ENCODE measurements at regions not wholly inside any gene's neighbourhood (a gene's known extent, or its start where the extent isn't known, plus 50 kb on each side); places are given as distances from the start of the nearest gene placed in this dataset.

GRCh38 chr4:17370818-17371217 is 141.1 kb downstream of the QDPR start:
- Mint-ChIP-seq H3K4me3 (no peak overlapping the region), H3K9me3 (peaks cover 0 to 4% of the 10 kb centered on the region in 2 donors), H3K27me3 (ENCODE audit: low read depth) (peaks cover 9% of the 10 kb centered on the region), H3K36me3 (ENCODE audit: insufficient read depth in 2 of 2) (no peaks in the 10 kb centered on the region), H3K4me1 (ENCODE audit: low read depth) (no peaks in the 10 kb centered on the region), H3K27ac (no peak overlapping the region)
- ATAC-seq (replicated peaks in 1 of 2) (no peak), DNase-seq (no peak)

GRCh38 chr4:17368408-17368807 is 143.5 kb downstream of the QDPR start:
- Mint-ChIP-seq H3K27ac (no peak overlapping the region), H3K4me3 (no peak overlapping the region), H3K4me1 (ENCODE audit: low read depth) (no peaks in the 10 kb centered on the region), H3K36me3 (ENCODE audit: insufficient read depth in 2 of 2) (no peaks in the 10 kb centered on the region), H3K27me3 (ENCODE audit: low read depth) (peaks cover 9% of the 10 kb centered on the region), H3K9me3 (no peaks in the 10 kb centered on the region)
- no peak for DNase-seq
- ATAC-seq (replicated peaks in 1 of 2): peak; percentile 29 to 42

GRCh38 chr4:17367201-17367600 is 144.7 kb downstream of the QDPR start:
- H3K27me3 Mint-ChIP-seq (ENCODE audit: low read depth): no peaks in the 10 kb centered on the region
- H3K27ac Mint-ChIP-seq: no peak overlapping the region
- ATAC-seq (replicated peaks in 1 of 2) (no peak), DNase-seq (no peak)
- H3K36me3 Mint-ChIP-seq (ENCODE audit: insufficient read depth in 2 of 2): no peaks in the 10 kb centered on the region
- no peaks in the 10 kb centered on the region for H3K9me3 Mint-ChIP-seq
- H3K4me1 Mint-ChIP-seq (ENCODE audit: low read depth): no peaks in the 10 kb centered on the region
- H3K4me3 Mint-ChIP-seq: no peak overlapping the region

GRCh38 chr4:17366496-17366895 is 145.4 kb downstream of the QDPR start:
- DNase-seq (no peak), ATAC-seq (replicated peaks in 1 of 2) (no peak)
- no peak overlapping the region for H3K27ac Mint-ChIP-seq
- H3K9me3 Mint-ChIP-seq: no peaks in the 10 kb centered on the region
- H3K27me3 Mint-ChIP-seq (ENCODE audit: low read depth): no peaks in the 10 kb centered on the region
- peaks cover 0 to 1% of the 10 kb centered on the region in 2 donors for H3K36me3 Mint-ChIP-seq (ENCODE audit: insufficient read depth in 2 of 2)
- H3K4me1 Mint-ChIP-seq (ENCODE audit: low read depth): no peaks in the 10 kb centered on the region
- H3K4me3 Mint-ChIP-seq: no peak overlapping the region

GRCh38 chr4:17362430-17362829 is 149.5 kb downstream of the QDPR start:
- ATAC-seq (replicated peaks in 1 of 2): no peak
- Mint-ChIP-seq H3K27ac (no peak overlapping the region), H3K4me3 (no peak overlapping the region), H3K4me1 (ENCODE audit: low read depth) (no peaks in the 10 kb centered on the region), H3K36me3 (ENCODE audit: insufficient read depth in 2 of 2) (peaks cover 0 to 1% of the 10 kb centered on the region in 2 donors), H3K27me3 (ENCODE audit: low read depth) (no peaks in the 10 kb centered on the region), H3K9me3 (peaks cover 0 to 1% of the 10 kb centered on the region in 2 donors)
- DNase-seq: no peak

GRCh38 chr4:17358241-17358640 is 153.6 kb downstream of the QDPR start:
- Mint-ChIP-seq H3K27ac (no peak overlapping the region), H3K4me1 (ENCODE audit: low read depth) (no peaks in the 10 kb centered on the region), H3K36me3 (ENCODE audit: insufficient read depth in 2 of 2) (peaks cover 0 to 1% of the 10 kb centered on the region in 2 donors), H3K4me3 (no peak overlapping the region), H3K9me3 (peaks cover 0 to 3% of the 10 kb centered on the region in 2 donors), H3K27me3 (ENCODE audit: low read depth) (peaks cover 12% of the 10 kb centered on the region)
- no peak for DNase-seq
- no peak for ATAC-seq (replicated peaks in 1 of 2)

GRCh38 chr4:17356926-17357325 is 155.0 kb downstream of the QDPR start:
- no peak overlapping the region for H3K4me3 Mint-ChIP-seq

GRCh38 chr4:17352357-17352756 is 159.5 kb downstream of the QDPR start:
- no peak overlapping the region for H3K27ac Mint-ChIP-seq
- H3K27me3 Mint-ChIP-seq (ENCODE audit: low read depth): peaks cover 12% of the 10 kb centered on the region
- DNase-seq (no peak), ATAC-seq (replicated peaks in 1 of 2) (no peak)
- no peaks in the 10 kb centered on the region for H3K4me1 Mint-ChIP-seq (ENCODE audit: low read depth)
- H3K4me3 Mint-ChIP-seq: no peak overlapping the region
- peaks cover 1 to 2% of the 10 kb centered on the region in 2 donors for H3K9me3 Mint-ChIP-seq
- H3K36me3 Mint-ChIP-seq (ENCODE audit: insufficient read depth in 2 of 2): no peaks in the 10 kb centered on the region

More at GRCh38 chr4:17356926-17357325, 155.0 kb downstream of the QDPR start:
- peaks cover 0 to 3% of the 10 kb centered on the region in 2 donors for H3K9me3 Mint-ChIP-seq
- H3K27me3 Mint-ChIP-seq (ENCODE audit: low read depth): peaks cover 12% of the 10 kb centered on the region
- no peak overlapping the region for H3K27ac Mint-ChIP-seq
- no peaks in the 10 kb centered on the region for H3K4me1 Mint-ChIP-seq (ENCODE audit: low read depth)
- ATAC-seq (replicated peaks in 1 of 2) (no peak), DNase-seq (no peak)
- H3K36me3 Mint-ChIP-seq (ENCODE audit: insufficient read depth in 2 of 2): peaks cover 0 to under 1% of the 10 kb centered on the region in 2 donors

GRCh38 chr4:17347445-17347844 is 164.4 kb downstream of the QDPR start:
- no peaks in the 10 kb centered on the region for H3K27me3 Mint-ChIP-seq (ENCODE audit: low read depth)
- ATAC-seq (replicated peaks in 1 of 2): peak in 1 of 2 donors; percentile 68
- H3K27ac Mint-ChIP-seq: no peak overlapping the region
- no peaks in the 10 kb centered on the region for H3K4me1 Mint-ChIP-seq (ENCODE audit: low read depth)
- no peak overlapping the region for H3K4me3 Mint-ChIP-seq
- no peaks in the 10 kb centered on the region for H3K36me3 Mint-ChIP-seq (ENCODE audit: insufficient read depth in 2 of 2)
- peaks cover 0 to 2% of the 10 kb centered on the region in 2 donors for H3K9me3 Mint-ChIP-seq
- DNase-seq: peak; percentile 29 to 32

- DNase-seq (no peak), ATAC-seq (replicated peaks in 1 of 2) (no peak)
- Mint-ChIP-seq H3K27ac (no peak overlapping the region), H3K9me3 (no peaks in the 10 kb centered on the region), H3K4me3 (no peak overlapping the region), H3K4me1 (ENCODE audit: low read depth) (peaks cover 46% of the 10 kb centered on the region), H3K27me3 (ENCODE audit: low read depth) (no peaks in the 10 kb centered on the region), H3K36me3 (ENCODE audit: insufficient read depth in 2 of 2) (no peaks in the 10 kb centered on the region)
These were observed 172.5 kb downstream of the QDPR start for GRCh38 chr4:17339376-17339775.

- H3K4me3 Mint-ChIP-seq: peak overlapping the region; percentile 53 to 71
- no peaks in the 10 kb centered on the region for H3K27me3 Mint-ChIP-seq (ENCODE audit: low read depth)
- H3K9me3 Mint-ChIP-seq: no peaks in the 10 kb centered on the region
- DNase-seq (no peak), ATAC-seq (replicated peaks in 1 of 2) (peak; percentile 30 to 41)
- peak overlapping the region; percentile 64 for H3K27ac Mint-ChIP-seq
- H3K36me3 Mint-ChIP-seq (ENCODE audit: insufficient read depth in 2 of 2): no peaks in the 10 kb centered on the region
- peaks cover 53% of the 10 kb centered on the region for H3K4me1 Mint-ChIP-seq (ENCODE audit: low read depth)
These were observed 174.9 kb downstream of the QDPR start for GRCh38 chr4:17336986-17337385.

GRCh38 chr4:17336524-17336961 is 175.3 kb downstream of the QDPR start:
- H3K9me3 Mint-ChIP-seq: no peaks in the 10 kb centered on the region
- DNase-seq (peak; percentile 77 to 87), ATAC-seq (replicated peaks in 1 of 2) (peak; percentile 94 to 95)
- peak overlapping the region; percentile 53 to 71 for H3K4me3 Mint-ChIP-seq
- H3K4me1 Mint-ChIP-seq (ENCODE audit: low read depth): peaks cover 53% of the 10 kb centered on the region
- no peaks in the 10 kb centered on the region for H3K36me3 Mint-ChIP-seq (ENCODE audit: insufficient read depth in 2 of 2)
- H3K27me3 Mint-ChIP-seq (ENCODE audit: low read depth): no peaks in the 10 kb centered on the region
- peak overlapping the region; percentile 64 for H3K27ac Mint-ChIP-seq

- H3K4me1 Mint-ChIP-seq (ENCODE audit: low read depth): peaks cover 53% of the 10 kb centered on the region
These were observed 175.8 kb downstream of the QDPR start for GRCh38 chr4:17336069-17336468.

GRCh38 chr4:17335371-17335770 is 176.5 kb downstream of the QDPR start:
- H3K27ac Mint-ChIP-seq: no peak overlapping the region
- DNase-seq (peak; percentile 59 to 65), ATAC-seq (replicated peaks in 1 of 2) (peak; percentile 50 to 53)
- peaks cover 53% of the 10 kb centered on the region for H3K4me1 Mint-ChIP-seq (ENCODE audit: low read depth)
- H3K36me3 Mint-ChIP-seq (ENCODE audit: insufficient read depth in 2 of 2): no peaks in the 10 kb centered on the region
- no peaks in the 10 kb centered on the region for H3K27me3 Mint-ChIP-seq (ENCODE audit: low read depth)
- peak overlapping the region; percentile 53 to 71 for H3K4me3 Mint-ChIP-seq
- H3K9me3 Mint-ChIP-seq: no peaks in the 10 kb centered on the region

More at GRCh38 chr4:17336069-17336468, 175.8 kb downstream of the QDPR start:
- H3K9me3 Mint-ChIP-seq: no peaks in the 10 kb centered on the region
- ATAC-seq (replicated peaks in 1 of 2) (no peak), DNase-seq (no peak)
- H3K36me3 Mint-ChIP-seq (ENCODE audit: insufficient read depth in 2 of 2): no peaks in the 10 kb centered on the region
- peak overlapping the region; percentile 60 for H3K27ac Mint-ChIP-seq
- H3K4me3 Mint-ChIP-seq: peak overlapping the region; percentile 53 to 71
- no peaks in the 10 kb centered on the region for H3K27me3 Mint-ChIP-seq (ENCODE audit: low read depth)
